ENCODE measurements at regions not wholly inside any gene's neighbourhood (a gene's known extent, or its start where the extent isn't known, plus 50 kb on each side); places are given as distances from the start of the nearest gene placed in this dataset.
A peak's percentile ranks its signal among the peaks of the same experiment; 100 is the strongest.
"Not testable (repeated sequence)": the region's sequence is repeated elsewhere in the genome, so short reads cannot be mapped to it uniquely, and the experiment has no call there.

- TF ChIP-seq, protein P1, sequence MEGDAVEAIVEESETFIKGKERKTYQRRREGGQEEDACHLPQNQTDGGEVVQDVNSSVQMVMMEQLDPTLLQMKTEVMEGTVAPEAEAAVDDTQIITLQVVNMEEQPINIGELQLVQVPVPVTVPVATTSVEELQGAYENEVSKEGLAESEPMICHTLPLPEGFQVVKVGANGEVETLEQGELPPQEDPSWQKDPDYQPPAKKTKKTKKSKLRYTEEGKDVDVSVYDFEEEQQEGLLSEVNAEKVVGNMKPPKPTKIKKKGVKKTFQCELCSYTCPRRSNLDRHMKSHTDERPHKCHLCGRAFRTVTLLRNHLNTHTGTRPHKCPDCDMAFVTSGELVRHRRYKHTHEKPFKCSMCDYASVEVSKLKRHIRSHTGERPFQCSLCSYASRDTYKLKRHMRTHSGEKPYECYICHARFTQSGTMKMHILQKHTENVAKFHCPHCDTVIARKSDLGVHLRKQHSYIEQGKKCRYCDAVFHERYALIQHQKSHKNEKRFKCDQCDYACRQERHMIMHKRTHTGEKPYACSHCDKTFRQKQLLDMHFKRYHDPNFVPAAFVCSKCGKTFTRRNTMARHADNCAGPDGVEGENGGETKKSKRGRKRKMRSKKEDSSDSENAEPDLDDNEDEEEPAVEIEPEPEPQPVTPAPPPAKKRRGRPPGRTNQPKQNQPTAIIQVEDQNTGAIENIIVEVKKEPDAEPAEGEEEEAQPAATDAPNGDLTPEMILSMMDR (IDR thresholded peaks at IDR 0.05) = no peak
Measured at GRCh38 chrX:115702982-115703381, 142.0 kb downstream of the PLS3 start.

DNA sequence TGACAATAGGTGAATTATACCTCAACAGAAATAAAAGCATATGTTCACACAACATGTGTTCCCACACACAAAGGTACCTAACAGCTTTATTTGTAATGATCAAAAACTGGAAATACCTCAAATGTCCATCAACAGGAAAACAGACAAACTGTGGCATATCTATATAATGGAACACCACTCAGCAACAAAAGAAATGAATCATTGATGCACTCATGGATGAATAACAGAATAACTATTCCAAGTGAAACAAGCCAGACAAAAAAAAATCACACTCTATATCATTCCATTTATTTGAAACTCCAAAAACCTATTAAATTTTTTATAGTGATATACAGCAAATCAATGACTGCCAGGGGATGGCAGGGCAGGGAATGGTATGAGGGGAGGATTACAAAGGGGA is 148.1 kb downstream of the PLS3 start:
- Histone ChIP-seq H3K27ac (no peak overlapping the region), H3K27me3 (peaks cover 0 to 11% of the 10 kb centered on the region in 2 donors), H3K36me3 (no peaks in the 10 kb centered on the region), H3K4me3 (no peak overlapping the region), H3K4me1 (no peaks in the 10 kb centered on the region), H3K9me3 (no peaks in the 10 kb centered on the region)
- TF ChIP-seq, protein P1 (IDR thresholded peaks at IDR 0.05) = no peak
- ATAC-seq (no peak), DNase-seq (no peak)
- intact Hi-C loops (cut with DNase I) = no loop called here

More at GRCh38 chrX:115702982-115703381, 142.0 kb downstream of the PLS3 start:
- DNase-seq (no peak), ATAC-seq (no peak)
- intact Hi-C loops (cut with DNase I) = no loop called here
- H3K27ac ChIP-seq = no peak overlapping the region
- H3K36me3 ChIP-seq = no peaks in the 10 kb centered on the region
- H3K4me1 ChIP-seq = no peaks in the 10 kb centered on the region
- no peaks in the 10 kb centered on the region for H3K9me3 ChIP-seq
- no peaks in the 10 kb centered on the region for H3K27me3 ChIP-seq
- no peak overlapping the region for H3K4me3 ChIP-seq

DNA sequence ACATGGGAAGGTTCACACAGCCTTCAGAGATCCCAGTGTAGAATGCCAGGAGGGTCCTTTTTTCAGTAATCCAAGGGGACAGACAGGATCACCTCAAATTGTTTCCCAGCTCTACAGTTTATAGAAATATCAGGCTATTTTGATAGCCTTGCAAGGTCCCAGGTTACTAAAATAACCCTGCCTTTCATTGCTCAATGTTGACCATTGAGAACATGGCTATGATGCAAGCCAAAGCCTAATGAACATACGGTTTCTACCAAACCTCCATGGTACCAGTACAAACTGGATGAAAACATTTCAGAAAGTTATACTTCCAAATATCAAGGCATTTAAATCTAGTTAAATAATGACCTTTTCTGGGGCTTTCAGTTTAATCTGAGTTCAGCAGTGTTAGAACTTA is 151.5 kb downstream of the PLS3 start:
- intact Hi-C loops (cut with DNase I) = no loop called here
- ATAC-seq = no peak
- Histone ChIP-seq H3K4me1 (no peaks in the 10 kb centered on the region), H3K9me3 (no peaks in the 10 kb centered on the region), H3K4me3 (no peak overlapping the region), H3K27me3 (peaks cover 0 to 11% of the 10 kb centered on the region in 2 donors), H3K36me3 (no peaks in the 10 kb centered on the region), H3K27ac (no peak overlapping the region)
- DNase-seq = no peak
- TF ChIP-seq, protein P1 (IDR thresholded peaks at IDR 0.05) = no peak

DNA sequence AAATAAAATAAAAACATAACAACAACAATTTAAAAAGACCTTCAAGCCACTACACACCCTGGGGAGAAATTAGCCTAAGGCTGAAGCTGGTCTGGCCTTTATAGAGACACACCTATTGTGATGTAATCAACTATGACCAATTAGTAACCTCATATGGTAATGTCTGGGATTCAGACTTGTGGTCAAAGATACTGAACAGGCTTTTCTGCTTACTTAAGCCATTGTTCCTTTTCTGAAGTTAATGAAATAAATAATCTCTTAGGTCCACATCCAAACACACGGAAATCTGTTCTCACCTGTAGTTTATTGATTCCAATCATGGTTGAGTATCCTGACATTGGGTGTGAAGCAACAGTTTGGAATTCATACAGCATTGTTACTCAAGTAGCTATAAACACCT is 152.5 kb downstream of the PLS3 start:
- Histone ChIP-seq H3K27me3 (peaks cover 0 to 11% of the 10 kb centered on the region in 2 donors), H3K36me3 (no peaks in the 10 kb centered on the region), H3K27ac (no peak overlapping the region), H3K4me3 (no peak overlapping the region), H3K4me1 (no peaks in the 10 kb centered on the region), H3K9me3 (no peaks in the 10 kb centered on the region)
- DNase-seq (no peak), ATAC-seq (no peak)
- intact Hi-C loops (cut with DNase I) = no loop called here
- TF ChIP-seq, protein P1 (IDR thresholded peaks at IDR 0.05) = no peak

GRCh38 chrX:115719171-115719570 is 158.2 kb downstream of the PLS3 start:
- peaks cover 0 to 14% of the 10 kb centered on the region in 2 donors for H3K27me3 ChIP-seq
- no peaks in the 10 kb centered on the region for H3K4me1 ChIP-seq
- no peaks in the 10 kb centered on the region for H3K36me3 ChIP-seq
- DNase-seq (no peak), ATAC-seq (no peak)
- TF ChIP-seq, protein P1 (IDR thresholded peaks at IDR 0.05) = no peak
- intact Hi-C loops (cut with DNase I) = no loop called here
- H3K27ac ChIP-seq = no peak overlapping the region
- no peak overlapping the region for H3K4me3 ChIP-seq
- no peaks in the 10 kb centered on the region for H3K9me3 ChIP-seq

DNA sequence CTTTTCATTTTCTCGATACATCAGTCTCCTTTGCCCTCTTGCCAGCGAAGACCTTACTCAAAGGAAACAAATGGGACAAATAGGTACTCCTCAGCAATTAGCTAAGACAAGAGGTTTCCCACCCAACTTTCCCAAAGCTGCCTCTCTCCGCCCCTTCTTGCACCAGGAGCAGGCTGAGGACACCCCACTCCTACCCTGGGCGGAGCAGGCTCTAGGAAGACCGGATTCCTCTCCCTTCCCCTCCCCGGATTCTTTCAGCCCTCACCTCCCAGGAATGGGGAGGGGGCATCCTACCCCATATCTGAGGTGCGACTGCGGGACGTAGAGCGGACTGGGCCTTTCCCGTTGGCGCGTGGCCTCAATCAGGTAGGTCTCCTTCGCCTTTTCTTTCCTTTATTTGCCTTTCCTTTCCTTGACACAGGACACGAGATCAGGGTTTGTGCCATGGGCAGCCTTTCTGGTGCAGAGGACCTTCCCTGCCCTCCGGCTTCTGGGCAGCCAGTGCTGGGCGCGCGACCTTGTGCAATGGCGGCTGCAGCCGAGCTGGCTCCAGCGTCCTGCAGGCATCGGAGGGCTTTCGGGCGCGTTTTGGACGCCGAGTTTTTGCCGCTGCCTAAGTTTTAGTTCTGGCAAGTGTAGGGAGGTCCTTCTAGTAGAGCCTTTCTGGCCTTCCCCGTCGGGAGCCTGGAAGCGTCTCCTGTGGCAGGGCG is 161.9 kb downstream of the PLS3 start:
- peak; percentile 18 for ATAC-seq
- H3K4me1 ChIP-seq; H3K4me3 ChIP-seq; DNase-seq; H3K36me3 ChIP-seq; intact Hi-C loops (cut with DNase I); H3K27ac ChIP-seq; H3K9me3 ChIP-seq: not testable (repeated sequence)
- peaks cover 0 to 14% of the 10 kb centered on the region in 2 donors for H3K27me3 ChIP-seq

DNA sequence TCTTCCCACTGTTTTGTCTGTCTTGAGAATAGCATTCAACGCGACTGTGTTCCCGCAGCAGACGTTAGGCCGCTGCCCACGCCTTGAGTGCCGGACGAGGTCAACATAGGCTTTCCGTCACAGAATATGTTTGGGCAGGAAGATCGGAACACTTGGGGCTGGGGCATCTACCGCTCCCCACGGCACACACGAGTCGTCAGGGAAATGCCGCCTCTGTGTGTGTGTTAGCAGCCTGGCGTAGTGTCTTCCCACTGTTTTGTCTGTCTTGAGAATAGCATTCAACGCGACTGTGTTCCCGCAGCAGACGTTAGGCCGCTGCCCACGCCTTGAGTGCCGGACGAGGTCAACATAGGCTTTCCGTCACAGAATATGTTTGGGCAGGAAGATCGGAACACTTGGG is 164.4 kb downstream of the PLS3 start:
- H3K36me3 ChIP-seq; ATAC-seq; H3K27me3 ChIP-seq; H3K4me3 ChIP-seq; intact Hi-C loops (cut with DNase I); DNase-seq; H3K4me1 ChIP-seq; H3K27ac ChIP-seq; H3K9me3 ChIP-seq: not testable (repeated sequence)

- DNase-seq; H3K27ac ChIP-seq; H3K4me1 ChIP-seq; H3K36me3 ChIP-seq; H3K9me3 ChIP-seq; intact Hi-C loops (cut with DNase I); H3K4me3 ChIP-seq; H3K27me3 ChIP-seq: not testable (repeated sequence)
- ATAC-seq = peak; percentile 67
Measured at GRCh38 chrX:115727792-115728732, 167.1 kb downstream of the PLS3 start.

Measured in left lung (tissue), 4 donors.